ENCODE measurements at regions not wholly inside any gene's neighbourhood (a gene's known extent, or its start where the extent isn't known, plus 50 kb on each side); places are given as distances from the start of the nearest gene placed in this dataset.

DNA sequence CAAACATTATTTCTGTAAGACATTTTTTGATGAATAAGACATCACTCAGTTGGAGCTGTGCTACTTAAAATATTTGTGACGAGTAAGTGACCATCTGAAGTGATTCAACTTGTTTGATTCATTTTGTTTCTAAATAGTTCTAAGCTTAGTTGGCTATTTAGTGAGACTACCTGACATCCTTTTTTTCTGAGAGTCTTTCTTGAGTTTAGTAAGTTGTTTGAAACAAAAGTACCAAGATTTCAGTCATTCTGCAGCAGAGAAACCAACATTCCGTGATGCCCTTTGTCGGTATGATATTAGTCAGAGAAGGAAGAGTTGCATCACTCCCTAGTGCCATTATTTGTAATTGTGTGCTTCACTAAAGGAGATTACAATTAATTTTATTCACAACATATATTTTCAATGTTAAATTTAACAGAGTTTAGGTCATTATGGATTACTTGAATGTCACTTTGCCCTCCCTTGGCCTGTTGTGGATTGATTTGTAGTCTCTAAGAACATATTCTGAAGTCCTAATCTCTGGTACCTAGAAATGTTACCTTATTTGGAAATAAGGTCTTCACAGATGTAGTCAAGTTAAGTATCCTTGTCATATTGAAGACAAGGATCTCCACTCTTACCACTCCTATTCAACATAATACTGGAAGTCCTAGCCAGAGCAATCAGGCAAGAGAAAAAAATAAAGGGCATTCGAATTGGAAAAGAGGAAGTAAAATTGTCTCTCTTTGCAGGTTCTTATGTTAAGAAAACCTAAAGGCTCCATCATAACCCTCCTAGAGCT, 212.2 kb downstream of the PCSK1 start:
- Histone ChIP-seq H3K9me3 (no peaks in the 10 kb centered on the region), H3K27ac (no peak overlapping the region), H3K4me3 (no peak overlapping the region), H3K36me3 (no peaks in the 10 kb centered on the region), H3K27me3 (no peaks in the 10 kb centered on the region), H3K4me1 (no peaks in the 10 kb centered on the region)
- intact Hi-C loops (cut with DNase I), result no loop called here
- ATAC-seq (no peak), DNase-seq (no peak)
- TF ChIP-seq, protein P1, sequence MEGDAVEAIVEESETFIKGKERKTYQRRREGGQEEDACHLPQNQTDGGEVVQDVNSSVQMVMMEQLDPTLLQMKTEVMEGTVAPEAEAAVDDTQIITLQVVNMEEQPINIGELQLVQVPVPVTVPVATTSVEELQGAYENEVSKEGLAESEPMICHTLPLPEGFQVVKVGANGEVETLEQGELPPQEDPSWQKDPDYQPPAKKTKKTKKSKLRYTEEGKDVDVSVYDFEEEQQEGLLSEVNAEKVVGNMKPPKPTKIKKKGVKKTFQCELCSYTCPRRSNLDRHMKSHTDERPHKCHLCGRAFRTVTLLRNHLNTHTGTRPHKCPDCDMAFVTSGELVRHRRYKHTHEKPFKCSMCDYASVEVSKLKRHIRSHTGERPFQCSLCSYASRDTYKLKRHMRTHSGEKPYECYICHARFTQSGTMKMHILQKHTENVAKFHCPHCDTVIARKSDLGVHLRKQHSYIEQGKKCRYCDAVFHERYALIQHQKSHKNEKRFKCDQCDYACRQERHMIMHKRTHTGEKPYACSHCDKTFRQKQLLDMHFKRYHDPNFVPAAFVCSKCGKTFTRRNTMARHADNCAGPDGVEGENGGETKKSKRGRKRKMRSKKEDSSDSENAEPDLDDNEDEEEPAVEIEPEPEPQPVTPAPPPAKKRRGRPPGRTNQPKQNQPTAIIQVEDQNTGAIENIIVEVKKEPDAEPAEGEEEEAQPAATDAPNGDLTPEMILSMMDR (IDR thresholded peaks at IDR 0.05), result no peak

DNA sequence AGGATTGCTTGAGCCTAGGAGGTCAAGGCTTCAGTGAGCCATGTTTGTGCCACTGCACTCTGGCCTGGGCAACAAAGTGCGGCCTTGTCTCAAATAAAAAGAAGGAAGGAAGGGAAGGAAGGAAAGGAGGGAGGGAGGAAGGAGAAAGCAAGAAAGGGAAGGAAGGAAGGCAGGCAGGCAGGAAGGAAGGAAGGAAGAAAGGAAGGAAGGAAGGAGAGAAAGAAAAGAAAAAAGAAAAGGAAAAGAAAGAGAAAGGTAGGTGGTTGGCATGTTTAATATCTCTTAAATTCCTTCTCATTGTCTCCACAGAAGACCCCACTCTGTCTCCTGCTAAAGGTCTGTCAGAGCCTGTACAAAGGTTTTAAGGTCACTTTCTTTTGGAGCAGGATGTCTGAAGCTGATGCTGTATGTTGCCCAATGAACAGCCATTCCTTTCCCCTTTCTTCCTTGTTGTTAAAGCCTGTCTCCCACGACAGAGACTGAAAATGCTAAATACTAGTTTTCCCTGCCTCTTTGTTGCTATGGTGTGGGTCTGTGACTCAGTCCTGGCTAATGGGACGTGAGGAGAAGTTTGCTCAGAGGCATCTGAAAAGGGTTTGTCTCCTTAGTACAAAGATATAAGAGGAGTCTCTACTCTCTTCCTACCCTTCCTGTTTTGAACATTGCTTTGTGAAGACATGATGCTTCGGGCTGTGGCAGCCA, 213.3 kb downstream of the PCSK1 start:
- intact Hi-C loops (cut with DNase I), result no loop called here

DNA sequence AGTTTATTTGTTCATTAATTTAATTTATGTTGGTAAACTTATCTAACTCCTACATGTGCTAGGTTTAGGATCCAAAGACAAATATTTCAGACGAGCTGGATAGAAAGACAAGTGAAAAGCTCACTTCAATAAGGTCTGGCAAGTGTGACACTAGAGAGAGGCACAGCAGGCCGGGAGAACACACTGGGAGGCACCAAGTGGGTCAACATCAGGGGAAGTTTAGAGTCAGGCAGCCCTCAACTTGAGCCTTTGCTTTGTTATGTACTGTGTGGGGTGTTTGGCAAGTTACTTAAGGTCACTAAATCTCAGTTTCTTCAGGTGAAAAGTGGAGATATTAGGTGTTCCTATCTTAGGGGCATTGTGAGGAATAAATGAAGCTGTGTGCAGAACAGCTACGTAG, 214.4 kb downstream of the PCSK1 start:
- intact Hi-C loops (cut with DNase I), result no loop called here
- TF ChIP-seq, protein P1 (IDR thresholded peaks at IDR 0.05), result no peak
- Histone ChIP-seq H3K27me3 (no peaks in the 10 kb centered on the region), H3K36me3 (no peaks in the 10 kb centered on the region), H3K4me1 (no peaks in the 10 kb centered on the region), H3K4me3 (no peak overlapping the region), H3K27ac (no peak overlapping the region), H3K9me3 (no peaks in the 10 kb centered on the region)
- DNase-seq (no peak), ATAC-seq (no peak)

More for the DNA sequence above, 213.3 kb downstream of the PCSK1 start:
- DNase-seq, result no peak
- Histone ChIP-seq H3K4me3 (no peak overlapping the region), H3K4me1 (no peaks in the 10 kb centered on the region), H3K27me3 (no peaks in the 10 kb centered on the region), H3K27ac (no peak overlapping the region), H3K9me3 (no peaks in the 10 kb centered on the region), H3K36me3 (no peaks in the 10 kb centered on the region)
- TF ChIP-seq, protein P1 (IDR thresholded peaks at IDR 0.05), result no peak
- ATAC-seq, result no peak

DNA sequence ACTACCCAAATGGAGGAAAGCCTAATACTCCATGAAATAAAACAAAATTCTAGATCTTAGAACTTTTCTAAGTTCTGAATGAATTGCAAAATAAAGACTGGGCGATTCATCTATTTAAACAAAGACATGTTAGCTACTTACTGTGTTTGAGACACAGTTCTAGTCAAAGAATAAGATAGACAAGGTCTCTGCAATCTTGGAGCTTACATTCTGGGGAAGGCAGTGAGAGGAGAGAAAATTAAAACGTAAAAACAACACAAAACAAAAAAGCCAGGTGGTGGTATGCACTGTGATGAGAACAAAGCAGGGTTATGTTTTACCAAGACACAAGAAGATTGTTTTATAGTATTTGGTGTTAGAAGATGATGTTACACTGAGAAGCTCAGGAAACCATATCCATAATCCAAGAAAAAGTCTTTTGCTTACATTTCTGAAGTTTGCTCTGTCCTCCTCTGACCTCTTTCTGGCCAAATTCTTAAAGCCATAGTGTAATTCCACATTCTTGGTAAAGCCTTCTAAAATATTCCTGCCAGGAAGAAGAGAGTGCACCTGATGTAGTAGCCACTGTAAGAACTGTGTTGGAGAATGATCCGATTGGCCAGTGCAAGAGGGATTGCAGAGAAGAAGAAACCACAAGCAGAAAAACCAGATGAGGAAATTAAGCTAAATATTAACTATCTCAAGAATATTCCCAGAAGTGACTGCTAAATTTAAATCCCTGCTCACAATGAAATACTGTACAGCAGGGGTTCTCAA, 218.4 kb downstream of the PCSK1 start:
- no peaks in the 10 kb centered on the region for H3K4me1 ChIP-seq
- H3K4me3 ChIP-seq, result no peak overlapping the region
- H3K36me3 ChIP-seq, result no peaks in the 10 kb centered on the region
- H3K9me3 ChIP-seq, result no peaks in the 10 kb centered on the region
- no peak overlapping the region for H3K27ac ChIP-seq
- ATAC-seq (peak; percentile 75), DNase-seq (no peak)
- intact Hi-C loops (cut with DNase I), result no loop called here
- TF ChIP-seq, protein P1 (IDR thresholded peaks at IDR 0.05), result no peak
- no peaks in the 10 kb centered on the region for H3K27me3 ChIP-seq

DNA sequence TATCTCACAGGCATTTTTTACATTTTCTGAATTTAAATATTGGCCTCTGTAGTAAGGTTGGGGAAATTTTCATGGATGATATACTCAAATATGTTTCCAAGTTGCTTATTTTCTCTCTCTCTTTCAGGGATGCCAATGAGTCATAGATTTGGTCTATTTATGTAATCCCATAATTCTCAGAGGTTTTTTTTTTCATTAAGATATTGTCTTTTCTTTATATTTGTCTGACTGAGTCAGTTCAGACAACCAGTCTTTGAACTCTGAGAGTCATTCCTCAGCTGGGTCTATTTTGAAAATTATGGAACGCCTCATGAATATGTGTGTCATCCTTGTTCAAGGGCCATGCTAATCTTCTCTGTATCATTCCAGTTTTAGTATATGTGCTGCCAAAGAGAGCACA, 223.2 kb downstream of the PCSK1 start:
- Histone ChIP-seq H3K9me3 (peaks cover 12% of the 10 kb centered on the region), H3K27ac (no peak overlapping the region), H3K4me1 (no peaks in the 10 kb centered on the region), H3K36me3 (no peaks in the 10 kb centered on the region), H3K4me3 (no peak overlapping the region), H3K27me3 (no peaks in the 10 kb centered on the region)
- no peak for DNase-seq
- no peak for ATAC-seq
- intact Hi-C loops (cut with DNase I), result no loop called here
- TF ChIP-seq, protein P1 (IDR thresholded peaks at IDR 0.05), result no peak

Data from upper lobe of right lung (tissue), 1 donor.